GM21381 (cell line): ENCODE measurements at regions not wholly inside any gene's neighbourhood (a gene's known extent, or its start where the extent isn't known, plus 50 kb on each side); places are given as distances from the start of the nearest gene placed in this dataset.

Experiments
- ATAC-seq: cut with Tn5 transposase; IDR thresholded peaks from one replicate; pipeline ENCODE4 v1.9.1; 2021; ENCODE audit warnings: mild to moderate bottlenecking, moderate library complexity; ENCODE audit not compliant: unreplicated experiment

DNA sequence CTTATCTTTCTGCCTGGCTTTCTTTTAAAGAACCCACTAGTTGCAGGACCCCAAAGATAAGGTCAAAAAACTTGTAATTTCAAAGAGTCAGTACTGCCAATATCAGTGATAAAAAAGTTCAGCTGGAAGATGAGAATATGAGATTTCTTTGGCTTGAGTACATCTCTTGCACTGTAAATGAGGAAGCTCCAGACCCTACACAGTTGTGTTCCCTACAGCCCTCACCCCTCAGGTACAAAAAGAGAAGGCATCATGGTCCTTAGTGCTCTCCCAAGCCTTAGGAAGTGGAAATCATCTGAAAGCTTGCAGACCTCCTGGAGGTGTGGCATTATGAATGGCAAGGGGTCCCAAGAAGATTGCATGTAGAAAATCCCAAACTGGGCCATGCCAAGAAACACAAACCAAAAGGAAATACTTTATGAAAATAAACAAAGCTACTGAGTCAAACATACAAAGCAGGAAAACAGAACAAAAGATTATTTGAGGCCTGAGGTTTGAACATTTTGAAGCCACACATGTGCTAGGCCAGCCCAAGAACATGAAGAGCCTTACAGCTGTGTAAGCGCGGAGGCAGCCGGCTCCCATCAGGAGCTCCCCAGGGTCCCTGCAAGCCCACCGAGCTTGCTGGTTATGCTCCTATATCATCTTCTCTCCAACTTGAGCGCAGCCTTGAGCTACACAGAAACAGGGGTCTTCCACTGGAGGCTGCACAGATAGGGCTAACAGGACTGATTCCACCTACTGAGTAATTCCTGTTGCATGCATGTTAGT lies 217.0 kb downstream of the OSR1 start:
- ATAC-seq: no peak

- no peak for ATAC-seq
Measured at GRCh38 chr2:19140463-19141208, 217.8 kb downstream of the OSR1 start.

DNA sequence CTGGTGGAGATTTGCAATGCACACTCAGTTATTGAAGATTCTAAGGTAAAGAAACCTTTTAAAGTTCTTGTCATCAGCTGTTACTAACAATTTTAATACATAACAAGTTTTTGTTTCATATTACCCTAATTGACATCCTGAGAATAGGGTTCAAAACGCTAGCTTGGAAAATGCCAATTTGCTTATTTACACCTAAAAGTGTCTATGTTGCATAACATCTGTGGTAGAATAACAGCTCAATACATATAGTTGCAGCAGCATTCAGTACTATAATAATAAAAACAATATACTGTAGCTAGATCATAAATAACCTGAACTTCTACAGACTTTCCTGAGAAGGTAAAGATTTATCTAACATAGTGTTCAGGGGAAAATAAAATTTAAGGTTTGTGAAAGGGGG lies 219.0 kb downstream of the OSR1 start:
- ATAC-seq: no peak

- ATAC-seq: no peak
Measured at GRCh38 chr2:19138264-19138825, 220.1 kb downstream of the OSR1 start.

- ATAC-seq: no peak
Measured at GRCh38 chr2:19137433-19137832, 221.0 kb downstream of the OSR1 start.

- ATAC-seq: no peak
Measured at GRCh38 chr2:19132967-19133366, 225.5 kb downstream of the OSR1 start.

- no peak for ATAC-seq
Measured at GRCh38 chr2:19131871-19132270, 226.6 kb downstream of the OSR1 start.

- ATAC-seq: no peak
Measured at GRCh38 chr2:19128148-19128547, 230.3 kb downstream of the OSR1 start.

- ATAC-seq: no peak
Measured at GRCh38 chr2:19127616-19128015, 230.8 kb downstream of the OSR1 start.

DNA sequence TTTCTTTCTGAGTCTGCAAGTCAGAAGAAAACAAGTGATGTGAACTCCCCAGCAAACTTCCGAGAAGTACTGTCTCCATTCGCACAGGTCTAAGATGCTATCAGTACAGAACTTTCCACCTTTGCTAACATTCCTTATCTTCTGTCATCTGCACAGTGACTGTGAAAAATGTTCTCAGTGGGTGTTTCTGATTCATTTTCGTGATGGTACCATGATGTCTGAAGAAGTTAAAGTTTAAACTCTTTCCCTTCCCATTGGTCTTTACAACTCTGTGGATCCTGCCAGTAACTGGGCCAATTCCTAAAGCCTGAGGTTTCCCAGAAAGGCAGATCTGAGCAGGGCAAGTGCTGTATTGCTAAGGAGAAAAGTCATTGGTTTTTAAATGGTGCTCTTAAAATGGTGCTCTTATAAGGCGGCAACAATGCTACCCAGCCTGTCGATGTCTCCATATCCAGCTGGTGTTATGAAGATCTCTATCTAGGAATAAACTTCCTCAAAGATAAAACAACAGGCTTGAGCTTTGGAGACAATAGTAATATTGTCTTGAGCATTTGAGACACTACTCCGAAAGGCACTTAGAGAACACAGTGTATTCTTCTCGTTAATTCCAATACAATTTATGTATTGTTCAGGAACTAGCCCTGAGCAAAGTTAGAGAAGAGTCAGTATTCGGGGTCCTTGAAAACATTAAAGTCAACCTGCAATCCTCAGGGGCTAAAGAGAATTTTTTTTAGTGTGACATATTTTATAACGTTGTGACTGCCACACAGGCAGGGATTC lies 232.3 kb downstream of the OSR1 start:
- ATAC-seq: no peak

GRCh38 chr2:19124135-19124534 lies 234.3 kb downstream of the OSR1 start:
- no peak for ATAC-seq

- no peak for ATAC-seq
Measured at GRCh38 chr2:19123556-19123955, 234.9 kb downstream of the OSR1 start.

DNA sequence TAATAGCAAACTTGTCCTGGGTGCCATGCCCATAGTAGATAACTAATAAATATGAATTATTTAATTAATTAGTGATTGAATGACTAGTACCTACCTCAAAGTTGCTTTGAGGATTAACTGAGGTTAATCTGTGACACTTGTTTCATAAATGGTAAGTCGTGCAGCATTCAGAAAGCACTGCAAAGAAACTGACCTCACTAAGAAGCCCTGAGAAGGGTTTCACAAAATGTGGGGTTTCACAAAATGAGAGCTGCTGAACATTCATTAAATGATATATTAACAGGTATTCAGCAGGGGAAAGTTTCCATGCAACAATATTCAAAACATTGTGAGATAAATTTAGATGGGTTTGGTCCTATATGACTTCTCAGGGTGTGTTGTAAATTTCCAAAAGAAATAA lies 236.2 kb downstream of the OSR1 start:
- no peak for ATAC-seq

GRCh38 chr2:19120941-19121750 lies 237.3 kb downstream of the OSR1 start:
- ATAC-seq: no peak

DNA sequence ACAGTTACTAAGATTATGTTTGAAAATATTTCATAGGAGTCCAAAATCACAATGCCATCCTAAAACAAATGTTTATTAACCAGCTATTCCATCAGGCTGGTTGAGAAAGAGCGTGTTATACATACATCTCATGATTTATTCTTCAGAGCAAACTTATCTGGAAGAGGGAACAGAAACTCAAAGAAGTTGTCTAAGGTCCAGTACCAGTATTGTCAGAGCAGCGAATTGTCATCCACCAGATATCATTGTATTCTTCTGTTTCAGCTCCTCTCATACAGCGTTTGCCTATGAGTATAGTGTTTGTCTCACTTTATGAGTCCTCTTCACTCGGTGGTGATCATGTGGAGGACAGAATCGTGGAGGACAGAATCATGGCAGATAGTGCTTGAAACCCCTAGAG lies 238.2 kb downstream of the OSR1 start:
- no peak for ATAC-seq

DNA sequence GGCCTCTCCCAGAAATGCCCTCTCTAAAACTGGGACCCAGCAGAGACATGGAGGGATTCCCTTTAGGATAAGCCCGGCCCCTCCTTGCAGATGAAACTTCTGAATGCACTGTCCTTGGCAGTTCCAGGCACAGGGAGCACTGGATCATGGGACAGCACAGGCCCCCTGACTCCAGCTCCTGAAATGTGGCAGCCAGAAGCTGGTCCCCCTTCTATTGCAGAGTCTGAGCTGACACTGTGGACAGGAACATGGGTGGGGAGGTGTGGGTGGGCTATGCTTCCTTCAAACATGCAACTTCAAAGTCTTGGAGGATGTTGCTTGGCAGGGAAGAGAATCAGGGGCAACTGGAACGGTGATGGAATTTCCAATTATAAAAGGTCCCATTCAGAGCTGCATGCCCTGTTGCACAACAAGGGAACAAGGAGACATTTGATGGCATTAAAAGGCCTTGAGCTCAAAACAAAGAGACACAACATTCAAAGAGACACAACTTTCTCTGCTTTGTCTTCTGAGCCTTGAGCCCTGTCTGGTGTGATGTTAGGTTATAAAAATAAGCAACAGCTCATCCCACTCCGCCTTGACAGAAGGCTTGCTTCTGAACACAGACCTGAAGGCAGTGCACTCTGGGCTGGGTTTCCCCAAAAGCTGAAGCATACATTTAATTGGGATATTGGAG lies 239.0 kb downstream of the OSR1 start:
- ATAC-seq: no peak

DNA sequence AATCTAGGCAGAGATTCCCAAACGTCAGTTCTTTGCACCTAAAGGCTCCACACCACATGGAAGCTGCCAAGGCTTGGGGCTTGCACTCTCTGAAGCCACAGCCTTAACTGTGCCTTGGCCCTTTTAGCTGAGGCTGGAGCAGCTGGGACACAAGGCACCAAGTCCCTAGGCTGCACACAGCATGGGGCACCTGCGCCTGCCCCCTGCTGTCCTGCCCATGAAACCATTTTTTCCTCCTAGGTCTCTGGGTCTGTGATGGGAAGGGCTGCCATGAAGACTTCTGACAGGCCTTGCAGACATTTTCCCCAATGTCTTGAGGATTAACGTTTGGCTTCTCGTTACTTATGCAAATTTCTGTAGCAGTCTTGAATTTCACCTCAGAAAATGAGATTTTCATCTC lies 241.5 kb downstream of the OSR1 start:
- no peak for ATAC-seq

GRCh38 chr2:19114754-19115231 lies 243.6 kb downstream of the OSR1 start:
- no peak for ATAC-seq

GRCh38 chr2:19114126-19114525 lies 244.3 kb downstream of the OSR1 start:
- no peak for ATAC-seq

DNA sequence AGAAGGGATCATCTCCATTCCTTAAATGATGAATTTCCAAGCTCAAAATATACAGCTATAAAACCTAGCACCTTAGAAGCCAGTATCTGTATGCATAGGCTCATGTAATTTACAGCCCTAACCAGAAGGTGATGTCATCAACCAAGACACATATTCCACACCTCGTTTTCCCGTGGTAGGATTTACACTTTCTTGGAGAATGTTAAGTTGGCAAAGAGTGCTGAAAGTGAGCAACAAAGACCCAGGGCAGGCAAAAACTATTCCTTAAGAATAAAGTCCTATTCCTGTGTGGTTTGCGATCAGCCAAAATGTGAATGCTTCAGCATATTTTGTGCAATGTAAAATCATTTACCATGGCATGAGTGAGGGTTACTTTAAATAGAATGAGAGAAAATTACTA lies 247.1 kb downstream of the OSR1 start:
- ATAC-seq: no peak
